Left cardiac atrium (tissue), 4 donors: ENCODE measurements at regions not wholly inside any gene's neighbourhood (a gene's known extent, or its start where the extent isn't known, plus 50 kb on each side); places are given as distances from the start of the nearest gene placed in this dataset.

Source experiments
- ATAC-seq, 2 donors: fragments of 200-7000 bp; cut with Tn5 transposase; one replicate each; pipeline ENCODE4 v1.9.1; 2020; ENCODE audit warnings: mild to moderate bottlenecking in 2 of 2, moderate library complexity in 2 of 2
- DNase-seq: peaks from one replicate; pipeline ENCODE4 v3.0.0-alpha.2; 2020
- intact Hi-C, 2 donors: fragments of 100-400 bp; cut with DNase I; formaldehyde crosslinking; loops; one replicate each; pipeline versions ENCODE4 v1.14.1 to v1.15.1; 2022 to 2023
- donor health status: DM: no; HTN: yes; CAD: no.
- donor health status: DM: no; HTN: yes; CAD: no; lungs with severe emphysema.
- donor health status: DM: yes; HTN: yes; CAD: no.
- donor health status: Dilated cardiomyopathy.

DNA sequence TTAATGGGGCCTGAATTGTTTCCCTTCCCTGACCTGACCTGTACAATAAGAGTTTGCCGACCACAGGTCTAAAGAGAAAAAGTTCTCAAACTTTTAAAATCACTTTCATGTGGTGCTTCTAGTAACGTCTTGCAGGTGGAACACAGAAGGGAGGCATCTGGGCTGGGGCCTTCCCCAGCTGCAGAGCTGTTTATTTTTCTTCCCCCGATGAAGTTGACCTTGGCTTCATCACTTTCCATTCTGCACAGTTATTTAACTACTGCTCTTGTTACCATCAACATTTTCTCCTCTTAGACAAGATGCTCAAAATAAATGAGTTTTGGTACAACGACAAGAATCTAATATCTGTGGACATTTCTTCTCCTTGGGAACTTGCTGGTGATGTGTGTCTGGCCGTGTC lies 181.7 kb downstream of the HERPUD2 start:
- intact Hi-C loops, result loop anchor here (5.0 to 10.0 kb wide), 2 partner anchors 46 to 88 kb away; no protein-coding TSS in a partner anchor
- DNase-seq, result no peak
- peak in 1 of 2 donors; percentile 40 for ATAC-seq

DNA sequence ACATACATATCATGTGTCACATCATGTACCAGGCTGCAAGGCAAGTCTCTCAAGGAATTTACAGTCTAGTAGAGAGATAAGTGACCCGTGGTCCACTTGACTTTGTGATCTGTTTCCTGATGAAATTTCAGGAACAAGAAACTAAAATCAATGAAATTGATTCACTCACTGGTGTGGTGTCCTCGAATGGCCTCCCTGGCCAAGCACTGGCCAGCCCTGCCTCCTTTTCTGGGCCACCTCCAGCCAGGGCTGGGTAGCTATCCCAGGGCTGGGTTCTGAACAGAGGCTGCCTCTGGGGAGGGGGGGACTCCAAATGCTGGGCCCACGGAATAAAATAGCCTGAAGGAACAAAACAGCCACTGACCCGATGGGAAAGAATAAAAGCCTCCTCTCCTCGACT lies 182.2 kb downstream of the HERPUD2 start:
- ATAC-seq, result peak; percentile 47 to 57
- intact Hi-C loops, result loop anchor here (5.0 to 10.0 kb wide), 2 partner anchors 45 to 88 kb away; no protein-coding TSS in a partner anchor
- DNase-seq, result no peak

DNA sequence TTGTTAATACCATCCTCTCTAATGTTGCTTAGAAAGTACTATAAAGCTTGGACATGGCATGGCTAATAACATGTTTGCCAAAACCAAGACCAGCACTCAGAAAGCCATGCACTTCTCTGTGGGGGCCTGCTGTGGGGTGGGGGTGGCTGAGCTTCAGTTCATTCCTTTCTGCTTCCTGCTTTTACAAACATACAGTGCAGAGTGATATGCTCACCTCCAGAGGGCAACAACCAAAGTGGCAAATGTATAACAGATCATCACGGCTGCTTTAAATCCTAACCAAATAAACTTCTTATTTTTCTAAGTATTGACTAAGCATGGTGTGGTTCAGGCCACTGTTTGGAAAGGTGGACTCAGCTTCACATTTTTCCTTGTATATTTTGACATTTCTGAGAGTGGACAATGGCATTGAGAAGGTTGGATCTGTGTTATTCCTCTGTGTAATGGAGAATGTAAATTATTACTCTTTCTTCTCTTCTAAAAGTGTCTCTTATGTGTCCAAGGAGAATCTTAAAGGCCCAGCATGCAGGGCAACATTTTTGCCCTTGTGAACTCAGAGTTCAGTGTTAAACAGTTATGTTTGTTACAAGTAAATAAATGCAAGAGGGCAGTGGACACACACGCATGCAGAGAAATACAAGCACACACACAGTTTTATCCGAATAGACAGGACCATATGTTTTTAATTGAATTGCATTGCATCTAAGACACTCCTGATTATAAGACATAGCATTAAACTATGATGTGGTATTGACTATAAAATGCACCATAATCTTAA lies 186.1 kb downstream of the HERPUD2 start:
- DNase-seq, result no peak
- intact Hi-C loops, result no loop called here
- ATAC-seq, result no peak

DNA sequence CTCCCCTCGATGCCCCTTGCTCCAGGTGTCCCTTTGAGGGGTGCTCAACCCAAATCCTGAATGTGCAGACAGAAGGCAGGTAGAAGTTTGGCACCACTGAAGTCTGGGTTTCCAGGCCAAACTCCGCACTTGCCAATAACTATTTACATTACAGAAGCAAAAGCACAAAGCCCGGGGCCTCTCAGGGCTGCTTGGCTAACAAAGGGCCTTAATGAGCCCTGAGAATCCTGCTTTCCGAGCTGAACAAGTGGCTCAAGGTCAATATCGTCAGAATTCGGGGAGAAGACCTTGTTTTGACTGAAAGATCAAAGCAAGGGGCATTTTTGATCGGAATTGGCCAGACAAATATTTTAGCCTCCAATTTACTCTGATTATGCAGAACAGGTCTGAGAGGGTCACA lies 189.9 kb downstream of the HERPUD2 start:
- intact Hi-C loops, result no loop called here
- ATAC-seq, result no peak

DNA sequence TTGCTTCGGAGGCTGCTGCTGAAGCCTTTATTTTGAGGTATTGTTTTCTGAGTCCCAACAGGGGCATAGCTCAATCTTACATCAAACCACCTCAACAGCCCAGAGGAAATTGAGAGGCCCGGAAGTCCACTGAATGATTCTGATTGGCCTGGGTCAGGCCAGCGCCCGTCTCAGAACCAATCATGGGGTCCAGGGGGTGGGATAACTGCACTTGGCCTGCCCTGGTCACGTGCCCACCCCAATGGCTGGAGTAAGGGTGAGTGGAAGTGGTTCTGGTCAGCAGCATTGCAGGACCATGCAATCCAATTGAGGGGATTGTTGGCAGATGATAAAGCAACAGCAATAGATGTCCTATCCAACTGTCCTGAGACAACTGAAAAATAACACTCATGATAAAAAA lies 190.6 kb downstream of the HERPUD2 start:
- ATAC-seq (no peak), DNase-seq (no peak)
- intact Hi-C loops, result no loop called here

More for the DNA sequence above, 189.9 kb downstream of the HERPUD2 start:
- no peak for DNase-seq

DNA sequence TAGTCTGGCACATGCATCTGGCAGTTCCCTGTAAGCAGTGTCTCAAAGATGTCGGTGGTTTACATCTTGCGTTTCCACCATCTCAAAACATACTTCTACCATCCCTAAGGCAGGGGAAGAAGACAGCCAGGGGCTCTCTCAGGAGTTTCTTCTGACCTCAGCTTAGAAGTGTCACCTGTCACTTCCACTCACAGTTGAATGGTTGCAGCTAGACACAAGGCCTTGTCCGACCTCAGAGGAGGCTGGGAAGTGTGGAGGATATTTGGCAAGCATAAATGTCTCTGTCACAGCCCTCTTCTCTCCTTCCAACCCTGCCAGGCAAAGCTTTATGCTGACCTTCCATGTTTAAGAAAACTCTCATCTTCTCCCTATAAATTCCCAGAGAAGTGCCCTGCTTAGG lies 193.3 kb downstream of the HERPUD2 start:
- DNase-seq (no peak), ATAC-seq (no peak)
- intact Hi-C loops, result no loop called here

DNA sequence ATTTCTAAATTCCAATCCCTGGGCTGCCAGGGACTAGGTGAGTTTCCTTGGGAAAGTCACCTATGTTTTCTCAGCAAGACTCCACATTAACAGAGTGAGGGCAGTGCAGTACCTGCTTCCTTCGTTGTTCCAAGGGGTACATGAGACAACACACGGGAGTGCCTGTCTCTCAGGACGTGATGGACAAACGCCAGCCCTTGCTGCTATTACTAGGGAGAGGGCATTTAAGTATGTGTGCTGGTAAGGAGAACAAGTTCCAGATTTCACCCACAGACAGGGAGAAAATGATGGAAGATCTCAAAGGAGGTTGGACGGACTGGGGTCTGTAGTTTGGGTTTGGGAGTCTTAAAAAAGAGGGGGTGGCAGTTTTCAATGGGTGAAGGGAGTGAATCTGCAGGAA lies 195.7 kb downstream of the HERPUD2 start:
- DNase-seq (no peak), ATAC-seq (no peak)
- intact Hi-C loops, result no loop called here

DNA sequence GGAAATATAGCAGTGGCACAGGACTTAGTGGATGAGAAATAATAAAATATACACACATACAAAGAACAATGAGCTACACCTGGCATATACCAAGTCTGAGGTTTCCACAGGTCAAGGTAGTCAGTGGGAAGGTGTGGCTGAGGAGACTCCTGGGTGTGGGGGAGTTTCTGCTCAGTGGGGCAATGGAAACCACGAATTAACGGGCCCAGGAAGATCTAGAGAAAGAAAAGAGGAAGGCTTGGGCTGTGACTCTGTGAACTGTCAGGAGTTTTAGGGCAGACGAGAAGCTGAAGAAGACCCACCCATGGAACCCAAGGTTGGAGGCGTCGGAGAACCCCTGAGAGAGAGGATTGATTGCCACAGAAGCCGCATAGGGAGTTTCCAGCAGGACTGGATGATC lies 196.5 kb downstream of the HERPUD2 start:
- ATAC-seq (no peak), DNase-seq (no peak)
- intact Hi-C loops, result no loop called here

DNA sequence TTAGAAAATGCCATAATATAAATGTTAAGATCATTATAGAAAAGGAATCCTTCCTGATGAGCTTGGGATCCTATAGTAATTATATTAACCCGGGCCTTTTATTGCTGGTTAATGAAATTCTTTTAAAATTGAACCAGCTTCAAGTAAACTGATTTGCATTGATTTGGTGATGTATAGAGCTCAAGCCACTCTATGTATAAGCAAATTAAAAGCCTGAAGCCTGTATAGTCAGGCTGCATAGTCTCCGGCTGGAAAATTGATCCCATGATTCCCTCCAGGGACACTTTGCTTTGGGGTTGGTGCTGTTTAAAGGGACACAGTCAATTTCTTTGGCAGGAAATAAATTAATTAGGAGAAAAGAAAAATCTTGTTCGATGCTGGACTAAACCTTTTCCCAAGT lies 199.1 kb downstream of the HERPUD2 start:
- DNase-seq (no peak), ATAC-seq (no peak)
- intact Hi-C loops, result no loop called here

DNA sequence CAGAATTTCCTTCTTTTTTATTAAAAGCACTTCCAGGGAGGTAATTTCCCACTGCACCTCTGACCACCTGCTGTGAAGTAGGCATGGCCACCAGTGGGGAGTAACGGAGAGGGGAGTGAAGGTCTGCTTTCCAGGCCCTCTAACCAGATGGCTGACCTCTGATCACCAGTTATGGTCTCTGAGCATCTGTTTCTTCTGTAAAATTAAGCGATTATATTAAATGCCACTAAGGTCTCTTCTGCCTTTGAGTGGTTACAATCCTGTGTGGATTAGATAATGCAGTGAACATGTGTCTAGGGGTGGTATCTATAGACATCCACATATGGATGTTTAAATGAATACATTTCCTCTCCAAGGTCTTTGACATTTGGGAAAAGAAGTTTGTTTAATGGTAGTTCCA lies 199.6 kb downstream of the HERPUD2 start:
- intact Hi-C loops, result no loop called here
- ATAC-seq, result no peak
- DNase-seq, result no peak

DNA sequence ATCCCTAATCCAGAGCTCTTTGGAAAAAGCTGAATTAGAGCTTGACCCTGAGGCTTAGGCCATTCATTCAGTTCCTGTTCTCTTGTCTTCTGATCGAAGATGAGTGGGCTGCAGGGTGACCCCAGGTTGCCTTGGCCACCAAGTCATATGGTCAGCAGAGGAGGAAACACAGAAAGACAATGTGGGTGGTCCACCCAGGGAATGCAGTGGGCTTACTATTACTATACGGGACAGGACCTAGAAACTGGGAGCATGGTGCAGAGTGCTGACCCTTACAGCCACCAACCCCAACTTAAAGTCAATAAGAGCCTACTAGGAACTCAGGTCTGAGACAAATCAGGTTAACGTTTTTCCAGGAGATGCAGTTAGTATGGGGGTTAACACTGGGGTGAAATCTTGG lies 200.5 kb downstream of the HERPUD2 start:
- intact Hi-C loops, result no loop called here
- ATAC-seq, result no peak

DNA sequence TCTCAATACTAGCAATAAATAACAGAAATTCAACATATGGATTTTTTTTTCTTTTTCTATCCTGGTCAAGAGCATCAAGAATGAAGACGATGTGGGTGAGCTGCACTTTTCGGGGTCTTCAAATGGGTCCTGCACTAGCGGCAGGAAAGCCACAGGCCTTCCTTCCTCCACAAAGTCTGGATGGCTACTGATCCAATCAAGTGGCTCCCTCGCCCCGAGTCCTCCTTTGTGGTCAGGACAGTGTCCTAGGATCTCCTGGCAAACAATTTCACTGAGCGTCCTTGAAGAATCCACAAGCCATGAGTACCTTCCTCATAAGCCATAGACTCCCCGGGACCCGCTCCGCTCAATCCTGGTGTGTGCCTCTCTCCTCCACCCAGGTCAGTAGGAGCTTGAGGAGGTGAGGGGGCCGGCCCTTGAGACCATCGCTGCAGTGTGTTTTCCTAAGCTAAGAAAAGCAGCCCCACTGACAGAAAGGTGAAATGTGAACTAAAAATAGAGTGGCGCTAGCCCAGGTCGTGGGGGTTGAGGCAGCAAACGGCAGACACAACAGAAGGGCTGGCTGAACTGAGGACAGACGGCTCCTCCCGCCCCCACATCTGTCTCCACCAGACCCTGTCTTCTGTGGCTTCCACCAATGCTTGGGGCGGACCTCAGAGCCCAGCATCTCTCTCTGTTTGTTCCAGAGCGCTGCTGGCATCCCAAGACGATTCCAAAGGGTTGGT lies 202.3 kb downstream of the HERPUD2 start:
- DNase-seq (no peak), ATAC-seq (no peak)
- intact Hi-C loops, result no loop called here

More for the DNA sequence above, 200.5 kb downstream of the HERPUD2 start:
- DNase-seq, result no peak

DNA sequence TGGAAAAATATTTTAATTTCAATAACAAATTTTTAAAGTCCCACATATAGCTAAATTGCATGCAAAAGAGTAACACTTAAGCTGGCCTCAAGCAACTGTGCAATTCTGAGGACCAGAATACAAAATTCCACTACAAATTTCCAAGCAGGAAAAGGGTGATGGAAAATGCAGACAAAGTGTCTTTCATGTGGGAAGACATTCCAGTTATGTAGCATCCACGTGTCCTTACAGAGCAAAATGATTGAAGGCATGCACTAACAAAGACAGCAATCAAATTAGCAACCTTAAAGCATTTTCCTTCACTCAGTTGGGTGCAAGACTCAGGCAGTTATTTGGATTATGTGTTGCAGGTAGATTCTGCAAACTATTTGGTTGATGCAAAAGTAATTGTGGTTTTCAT lies 203.7 kb downstream of the HERPUD2 start:
- intact Hi-C loops, result no loop called here
- ATAC-seq, result no peak

DNA sequence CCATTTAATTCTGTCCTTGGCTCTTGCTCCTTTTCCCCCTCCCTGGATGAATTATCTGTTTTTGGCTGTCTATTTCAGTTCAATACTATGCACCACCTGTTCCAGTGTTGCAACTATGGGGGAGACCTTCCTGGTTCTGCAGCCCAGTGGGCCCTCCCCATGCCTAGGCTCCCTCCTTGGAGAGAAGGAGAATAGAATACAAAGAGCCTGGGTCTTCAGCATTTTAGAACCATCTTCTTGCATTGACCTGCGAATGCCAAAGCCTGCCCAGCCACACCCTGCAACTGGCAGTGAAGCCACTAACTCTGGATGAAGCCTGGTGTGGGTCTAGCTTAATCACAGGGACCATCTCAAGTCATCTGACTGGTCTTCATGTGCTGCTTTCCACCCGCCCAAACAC lies 207.1 kb downstream of the HERPUD2 start:
- no peak for ATAC-seq
- intact Hi-C loops, result no loop called here
- DNase-seq, result no peak

More for the DNA sequence above, 203.7 kb downstream of the HERPUD2 start:
- DNase-seq, result no peak

DNA sequence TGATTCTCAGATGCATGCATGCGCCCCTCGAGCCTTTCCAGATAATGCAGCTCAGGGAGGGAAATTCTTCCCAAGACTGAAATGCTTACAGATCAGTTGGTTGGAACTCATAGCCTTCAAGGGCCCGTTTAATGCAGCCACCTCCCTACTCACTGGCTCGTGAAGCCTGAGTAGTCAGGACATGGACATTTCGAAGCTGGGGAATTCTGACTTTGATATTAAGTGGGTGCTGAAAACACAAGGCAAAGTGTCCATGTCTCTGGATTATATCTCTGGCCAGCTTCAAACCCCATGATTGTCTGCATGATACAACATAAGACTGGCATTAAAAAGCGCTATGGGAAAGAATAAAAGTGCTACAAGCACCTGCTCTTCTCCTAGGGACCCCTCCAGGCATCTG lies 207.5 kb downstream of the HERPUD2 start:
- intact Hi-C loops, result no loop called here
- ATAC-seq (peak in 1 of 2 donors; percentile 61), DNase-seq (no peak)

DNA sequence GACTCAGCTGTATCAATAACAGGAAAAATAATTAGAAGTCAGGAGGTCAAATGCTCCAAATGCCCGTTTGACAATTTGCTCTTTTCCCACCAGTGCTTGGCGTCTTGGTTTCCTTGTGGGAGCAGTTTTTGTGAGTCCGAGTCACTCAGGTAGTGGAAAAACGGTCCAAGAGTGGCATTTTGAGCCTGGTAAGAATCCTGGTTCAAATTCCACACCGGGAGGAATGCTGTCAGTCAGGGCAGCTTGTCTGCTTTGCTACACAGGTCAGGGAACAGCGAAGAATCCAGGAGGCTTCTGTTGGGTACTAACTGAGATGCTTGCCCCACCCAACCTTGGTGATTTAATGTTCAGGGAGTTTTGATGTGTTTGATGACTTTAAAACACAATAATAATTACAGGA lies 209.5 kb downstream of the HERPUD2 start:
- intact Hi-C loops, result no loop called here
- no peak for ATAC-seq
- no peak for DNase-seq

DNA sequence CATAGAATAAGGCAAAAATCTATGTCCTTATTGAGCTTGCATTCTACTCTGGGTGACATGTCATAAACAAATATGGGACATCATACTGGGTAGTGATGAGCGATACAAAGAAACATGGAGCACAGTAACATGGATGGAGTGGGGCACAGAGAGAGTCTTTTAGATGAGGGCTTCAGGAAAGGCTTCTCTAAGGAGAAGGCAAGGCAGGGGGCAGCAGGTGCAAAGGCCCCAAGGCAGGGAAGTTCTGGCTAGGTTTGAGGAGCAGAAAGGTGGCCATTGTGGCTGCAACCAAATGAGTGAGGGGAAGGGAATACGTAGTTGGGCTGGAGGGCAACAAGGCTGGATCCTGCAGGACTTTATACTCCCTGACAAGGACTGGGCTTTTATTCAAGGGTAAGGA lies 211.4 kb downstream of the HERPUD2 start:
- DNase-seq (no peak), ATAC-seq (no peak)
- intact Hi-C loops, result no loop called here

DNA sequence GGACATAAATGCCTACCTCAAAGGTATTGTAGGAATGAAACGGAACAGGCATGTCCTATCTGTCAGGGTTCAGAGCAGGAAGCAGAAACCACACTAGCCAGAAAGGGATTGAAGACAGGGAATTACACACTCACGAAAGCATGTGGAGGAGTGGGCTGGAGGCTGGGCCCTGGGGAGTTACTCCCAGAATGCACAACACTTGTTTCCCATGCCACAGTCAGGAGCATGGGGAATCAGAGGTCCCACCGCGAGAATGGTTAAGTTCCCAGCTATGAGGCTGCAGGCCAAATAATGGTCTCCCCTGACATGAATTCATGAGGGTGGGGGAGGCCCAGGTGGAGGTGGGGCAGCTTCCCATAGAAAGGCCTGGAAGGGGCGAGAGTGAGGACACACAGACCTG lies 212.7 kb downstream of the HERPUD2 start:
- ATAC-seq (no peak), DNase-seq (no peak)
- intact Hi-C loops, result no loop called here

DNA sequence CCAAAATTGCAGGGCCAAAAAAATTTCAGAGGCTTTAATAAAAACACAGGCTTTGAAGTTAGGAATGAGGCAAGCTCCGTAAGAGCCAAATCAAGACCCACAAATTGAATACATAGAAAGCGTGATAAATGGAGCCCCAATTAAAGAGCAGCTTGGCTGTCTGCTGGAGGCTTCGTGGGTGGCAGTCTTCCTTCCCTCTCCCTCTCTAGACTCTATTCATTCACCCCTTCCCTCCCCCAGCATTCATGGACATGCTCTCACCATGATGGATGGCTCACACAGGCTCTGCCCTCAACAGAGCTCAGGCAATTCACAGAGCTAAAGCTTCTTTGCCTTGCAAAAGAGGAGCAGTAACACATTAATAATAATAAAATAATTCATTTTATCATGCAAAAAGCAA lies 214.1 kb downstream of the HERPUD2 start:
- ATAC-seq (no peak), DNase-seq (no peak)
- intact Hi-C loops, result no loop called here

DNA sequence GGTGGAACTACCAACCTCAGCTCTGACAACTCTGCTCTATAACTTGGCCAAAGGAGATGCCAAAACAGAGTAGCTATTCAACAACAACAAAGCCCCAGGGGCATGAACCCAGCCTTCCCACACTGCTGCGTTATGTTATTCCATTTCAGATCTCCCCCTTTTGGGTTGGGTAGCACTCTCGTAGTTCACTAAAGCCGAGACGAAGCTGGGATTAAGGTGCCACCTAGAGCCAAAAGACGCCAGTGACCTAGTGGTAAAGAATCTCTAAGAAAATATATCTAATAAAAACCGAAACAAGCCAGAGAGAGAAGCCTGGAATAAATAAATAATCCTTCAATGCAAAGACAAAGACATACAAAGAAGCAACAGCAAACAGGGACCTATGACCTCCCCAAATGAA lies 217.3 kb downstream of the HERPUD2 start:
- intact Hi-C loops, result no loop called here
- ATAC-seq (no peak), DNase-seq (no peak)

DNA sequence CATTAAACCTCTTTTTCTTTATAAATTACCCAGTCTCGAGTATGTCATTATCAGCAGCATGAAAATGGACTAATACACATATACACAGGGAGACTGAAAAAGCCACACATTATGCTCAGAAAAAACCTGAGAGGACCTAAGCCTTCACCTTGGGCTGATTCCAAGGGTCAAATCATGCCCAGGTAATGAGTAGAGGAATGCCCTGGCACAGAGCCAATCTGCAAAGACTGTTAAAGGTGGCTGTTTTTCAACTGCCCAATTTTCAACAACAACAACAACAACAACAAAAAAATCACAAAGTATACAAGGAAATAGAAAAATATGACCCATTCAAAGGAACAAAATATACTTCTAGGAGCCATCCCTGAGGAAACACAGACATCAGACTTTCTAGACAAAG lies 220.2 kb upstream of the TBX20 start:
- no peak for DNase-seq
- no peak for ATAC-seq
- intact Hi-C loops, result no loop called here
